CD8-positive, alpha-beta memory T cell (primary cell): ENCODE measurements at regions not wholly inside any gene's neighbourhood (a gene's known extent, or its start where the extent isn't known, plus 50 kb on each side); places are given as distances from the start of the nearest gene placed in this dataset.
"Not testable (repeated sequence)": the region's sequence is repeated elsewhere in the genome, so short reads cannot be mapped to it uniquely, and the experiment has no call there.

Experiments
- CTCF ChIA-PET: fragments of 350-600 bp; sonication (Branson Sonifier 250); formaldehyde crosslinking; loops from one replicate; lab custom pipeline; 2021; ENCODE audit warnings: antibody characterized with exemption; lab: Charles Lee
- POLR2A ChIA-PET: fragments of 350-600 bp; sonication (Branson Sonifier 250); formaldehyde crosslinking; loops from one replicate; lab custom pipeline; 2021; ENCODE audit warnings: antibody characterized with exemption; lab: Charles Lee
- DNase-seq, 5 donors: peaks; one replicate each; pipeline versions ENCODE4 v3.0.0 to v3.0.0-alpha.2; 2020 to 2022; ENCODE audit warnings: mixed read lengths in 1 of 5
- H3K27ac ChIP-seq: one replicate; pipeline ENCODE4 v1.7.0; 2013; ENCODE audit warnings: low read depth, mild to moderate bottlenecking, low read length, moderate library complexity
- H3K27me3 ChIP-seq: 2 replicates; pipeline ENCODE4 v1.7.0; 2013; ENCODE audit warnings: low read length, mild to moderate bottlenecking; ENCODE audit not compliant: insufficient read depth, poor library complexity, severe bottlenecking
- H3K36me3 ChIP-seq: 2 replicates; pipeline ENCODE4 v1.7.0; 2013; ENCODE audit warnings: mild to moderate bottlenecking, low read length, moderate library complexity; ENCODE audit not compliant: insufficient read depth
- H3K4me1 ChIP-seq: 2 replicates; pipeline ENCODE4 v1.7.0; 2013; ENCODE audit warnings: mild to moderate bottlenecking, low read length, moderate library complexity; ENCODE audit not compliant: insufficient read depth
- H3K4me3 ChIP-seq: 2 replicates; pipeline ENCODE4 v1.7.0; 2013; ENCODE audit warnings: mild to moderate bottlenecking, low read length
- H3K9me3 ChIP-seq: 2 replicates; pipeline ENCODE4 v1.7.0; 2013; ENCODE audit warnings: mild to moderate bottlenecking, low read length
- H3K27ac Mint-ChIP-seq, 8 donors: one replicate each; pipeline ENCODE4 v1.8.0; 2020 to 2021; ENCODE audit warnings: mixed read lengths in 8 of 8, mild to moderate bottlenecking in 6 of 8, inconsistent platforms in 3 of 8, moderate library complexity in 3 of 8
- H3K27me3 Mint-ChIP-seq, 2 donors: one replicate each; pipeline ENCODE4 v1.8.0; 2020 to 2021; ENCODE audit warnings: mixed read lengths in 2 of 2, mild to moderate bottlenecking in 1 of 2, moderate library complexity in 1 of 2
- H3K36me3 Mint-ChIP-seq, 3 donors: one replicate each; pipeline ENCODE4 v1.8.0; 2020 to 2021; ENCODE audit warnings: mixed read lengths in 3 of 3, inconsistent platforms in 1 of 3, mild to moderate bottlenecking in 1 of 3
- H3K4me1 Mint-ChIP-seq, 3 donors: one replicate each; pipeline ENCODE4 v1.8.0; 2020 to 2021; ENCODE audit warnings: mixed read lengths in 3 of 3, inconsistent platforms in 1 of 3, mild to moderate bottlenecking in 1 of 3
- H3K4me3 Mint-ChIP-seq, 7 donors: one replicate each; pipeline ENCODE4 v1.8.0; 2020 to 2021; ENCODE audit warnings: mixed read lengths in 7 of 7, mild to moderate bottlenecking in 6 of 7, moderate library complexity in 4 of 7, inconsistent platforms in 2 of 7
- H3K9me3 Mint-ChIP-seq, 5 donors: one replicate each; pipeline ENCODE4 v1.8.0; 2020 to 2022; ENCODE audit warnings: mixed read lengths in 5 of 5, mild to moderate bottlenecking in 3 of 5, moderate library complexity in 2 of 5, inconsistent platforms in 1 of 5

- no peak overlapping the region for H3K4me3 ChIP-seq
- ChIA-PET POLR2A (no interaction called here), CTCF (interaction anchor here (1.1 kb wide), 1 partner anchor 51 kb away, joined by 3 read pairs; no protein-coding TSS in a partner anchor)
- H3K27ac ChIP-seq = no peak overlapping the region
- H3K4me1 ChIP-seq = peaks cover 28% of the 10 kb centered on the region
- Mint-ChIP-seq H3K27ac (peak overlapping the region in 4 of 8 donors; percentile 10 to 63 (median 34)), H3K27me3 (no peaks in the 10 kb centered on the region), H3K9me3 (peaks cover 0 to 4% (median 0%) of the 10 kb centered on the region in 5 donors), H3K4me1 (peaks cover 34 to 37% (median 37%) of the 10 kb centered on the region in 3 donors), H3K4me3 (no peak overlapping the region), H3K36me3 (peaks cover 0 to 16% (median 0%) of the 10 kb centered on the region in 3 donors)
- H3K36me3 ChIP-seq = no peaks in the 10 kb centered on the region
- H3K9me3 ChIP-seq = no peaks in the 10 kb centered on the region
- no peak for DNase-seq
- no peaks in the 10 kb centered on the region for H3K27me3 ChIP-seq
These were observed 130.2 kb upstream of the RAP1B start for GRCh38 chr12:68480526-68480925.

GRCh38 chr12:68481181-68481941 lies 129.3 kb upstream of the RAP1B start:
- peak overlapping the region; percentile 43 to 90 (median 72) for H3K27ac Mint-ChIP-seq
- H3K9me3 ChIP-seq = no peaks in the 10 kb centered on the region
- no peaks in the 10 kb centered on the region for H3K27me3 ChIP-seq
- ChIA-PET POLR2A (interaction anchor here (1.0 kb wide), 1 partner anchor 117 kb away, joined by 3 read pairs; no protein-coding TSS in a partner anchor), CTCF (no interaction called here)
- no peak overlapping the region for H3K4me3 ChIP-seq
- H3K4me1 Mint-ChIP-seq = peaks cover 34 to 37% (median 37%) of the 10 kb centered on the region in 3 donors
- peaks cover 28% of the 10 kb centered on the region for H3K4me1 ChIP-seq
- H3K36me3 Mint-ChIP-seq = peaks cover 0 to 16% (median 0%) of the 10 kb centered on the region in 3 donors
- H3K27ac ChIP-seq = no peak overlapping the region
- H3K4me3 Mint-ChIP-seq = peak overlapping the region in 5 of 7 donors; percentile 22 to 38 (median 34)
- no peaks in the 10 kb centered on the region for H3K36me3 ChIP-seq
- no peaks in the 10 kb centered on the region for H3K27me3 Mint-ChIP-seq
- H3K9me3 Mint-ChIP-seq = peaks cover 0 to 4% (median 0%) of the 10 kb centered on the region in 5 donors
- DNase-seq = no peak

GRCh38 chr12:68482014-68482413 lies 128.7 kb upstream of the RAP1B start:
- Mint-ChIP-seq H3K27me3 (no peaks in the 10 kb centered on the region), H3K9me3 (peaks cover 0 to 4% (median 0%) of the 10 kb centered on the region in 5 donors), H3K4me1 (peaks cover 34 to 37% (median 37%) of the 10 kb centered on the region in 3 donors), H3K4me3 (peak overlapping the region in 5 of 7 donors; percentile 27 to 77 (median 37)), H3K36me3 (peaks cover 0 to 15% (median 0%) of the 10 kb centered on the region in 3 donors), H3K27ac (peak overlapping the region; percentile 7 to 90 (median 76))
- Histone ChIP-seq H3K27me3 (no peaks in the 10 kb centered on the region), H3K36me3 (no peaks in the 10 kb centered on the region), H3K27ac (no peak overlapping the region), H3K4me3 (no peak overlapping the region), H3K4me1 (peaks cover 28% of the 10 kb centered on the region), H3K9me3 (no peaks in the 10 kb centered on the region)
- no peak for DNase-seq
- POLR2A ChIA-PET = interaction anchor here (1.0 kb wide), 1 partner anchor 117 kb away, joined by 3 read pairs; no protein-coding TSS in a partner anchor
- CTCF ChIA-PET = no interaction called here

GRCh38 chr12:68482660-68483059 lies 128.0 kb upstream of the RAP1B start:
- Mint-ChIP-seq H3K4me1 (peaks cover 34 to 37% (median 37%) of the 10 kb centered on the region in 3 donors), H3K27me3 (no peaks in the 10 kb centered on the region), H3K4me3 (peak overlapping the region in 5 of 7 donors; percentile 22 to 77 (median 39)), H3K36me3 (peaks cover 0 to 9% (median 0%) of the 10 kb centered on the region in 3 donors), H3K27ac (peak overlapping the region; percentile 43 to 90 (median 88)), H3K9me3 (peaks cover 0 to 4% (median 0%) of the 10 kb centered on the region in 5 donors)
- ChIA-PET POLR2A (interaction anchor here (0.8 kb wide), 1 partner anchor 128 kb away, joined by 3 read pairs; the partner anchor contains the start of gene RAP1B), CTCF (interaction anchor here (1.0 kb wide), 1 partner anchor 124 kb away, joined by 5 read pairs; no protein-coding TSS in a partner anchor)
- no peaks in the 10 kb centered on the region for H3K36me3 ChIP-seq
- H3K4me1 ChIP-seq = peaks cover 28% of the 10 kb centered on the region
- H3K27ac ChIP-seq = no peak overlapping the region
- no peaks in the 10 kb centered on the region for H3K27me3 ChIP-seq
- no peak overlapping the region for H3K4me3 ChIP-seq
- no peaks in the 10 kb centered on the region for H3K9me3 ChIP-seq
- peak in 4 of 5 donors; percentile 4 to 54 (median 22) for DNase-seq

- H3K36me3 Mint-ChIP-seq = peaks cover 0 to 8% (median 0%) of the 10 kb centered on the region in 3 donors
- no peak overlapping the region for H3K27ac ChIP-seq
These were observed 126.9 kb upstream of the RAP1B start for GRCh38 chr12:68483592-68484383.

GRCh38 chr12:68484578-68484977 lies 126.1 kb upstream of the RAP1B start:
- H3K4me3 ChIP-seq, DNase-seq, H3K27me3 ChIP-seq, H3K36me3 Mint-ChIP-seq, H3K27ac ChIP-seq, H3K36me3 ChIP-seq, H3K27ac Mint-ChIP-seq, H3K9me3 ChIP-seq, H3K9me3 Mint-ChIP-seq, H3K27me3 Mint-ChIP-seq, H3K4me3 Mint-ChIP-seq: not testable (repeated sequence)
- peaks cover 28% of the 10 kb centered on the region for H3K4me1 ChIP-seq
- ChIA-PET POLR2A (interaction anchor here (0.7 kb wide), 1 partner anchor 30 kb away, joined by 6 read pairs; no protein-coding TSS in a partner anchor), CTCF (interaction anchor here (1.0 to 1.1 kb wide), 2 partner anchors 10 to 126 kb away, joined by 3 to 4 read pairs; partner anchors contain the start of gene RAP1B)
- H3K4me1 Mint-ChIP-seq = peaks cover 34 to 37% (median 37%) of the 10 kb centered on the region in 3 donors

More at GRCh38 chr12:68483592-68484383, 126.9 kb upstream of the RAP1B start:
- CTCF ChIA-PET = no interaction called here
- Histone ChIP-seq H3K4me1 (peaks cover 28% of the 10 kb centered on the region), H3K27me3 (no peaks in the 10 kb centered on the region), H3K36me3 (no peaks in the 10 kb centered on the region), H3K4me3 (no peak overlapping the region), H3K9me3 (no peaks in the 10 kb centered on the region)
- Mint-ChIP-seq H3K4me3 (no peak overlapping the region), H3K4me1 (peaks cover 34 to 37% (median 37%) of the 10 kb centered on the region in 3 donors), H3K27me3 (no peaks in the 10 kb centered on the region), H3K9me3 (peaks cover 0 to 4% (median 0%) of the 10 kb centered on the region in 5 donors), H3K27ac (peak overlapping the region in 6 of 8 donors; percentile 1 to 71 (median 49))
- POLR2A ChIA-PET = no interaction called here
- no peak for DNase-seq

- POLR2A ChIA-PET, DNase-seq, H3K27me3 ChIP-seq, H3K36me3 ChIP-seq, H3K27ac ChIP-seq, H3K4me3 Mint-ChIP-seq, H3K9me3 ChIP-seq, H3K4me3 ChIP-seq, H3K27ac Mint-ChIP-seq, H3K27me3 Mint-ChIP-seq, H3K36me3 Mint-ChIP-seq, H3K9me3 Mint-ChIP-seq: not testable (repeated sequence)
- H3K4me1 ChIP-seq = peaks cover 21% of the 10 kb centered on the region
- CTCF ChIA-PET = interaction anchor here (1.4 kb wide), 1 partner anchor 130 kb away, joined by 3 read pairs; no protein-coding TSS in a partner anchor
- H3K4me1 Mint-ChIP-seq = peaks cover 33 to 37% (median 34%) of the 10 kb centered on the region in 3 donors
These were observed 124.2 kb upstream of the RAP1B start for GRCh38 chr12:68486449-68486848.
